ENCODE measurements at regions not wholly inside any gene's neighbourhood (a gene's known extent, or its start where the extent isn't known, plus 50 kb on each side); places are given as distances from the start of the nearest gene placed in this dataset.
"Not testable (repeated sequence)": the region's sequence is repeated elsewhere in the genome, so short reads cannot be mapped to it uniquely, and the experiment has no call there.

DNA sequence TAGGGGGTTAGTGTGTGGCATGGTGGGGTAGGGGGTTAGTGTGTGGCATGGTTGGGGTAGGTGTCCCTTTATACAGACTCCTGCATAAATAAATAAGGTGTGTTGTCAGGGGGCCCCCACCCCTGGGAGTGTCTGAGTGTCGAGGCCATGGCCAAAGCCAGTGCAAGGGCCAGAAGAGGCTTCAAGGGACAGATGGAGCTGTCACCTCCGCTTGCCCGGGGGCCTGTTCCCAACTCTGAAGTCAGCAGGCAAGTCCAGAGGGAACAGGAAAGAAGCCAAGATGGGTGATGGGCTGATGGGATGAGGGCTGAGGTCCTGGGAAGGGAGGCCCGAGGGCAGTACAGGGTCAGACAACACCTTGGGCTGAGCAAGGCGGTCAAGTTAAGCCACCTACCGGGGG, 997.8 kb downstream of the BRD1 start:
- in situ Hi-C loops (cut with MboI; ENCODE audit: low sequenced_read_pairs) = no loop called here

DNA sequence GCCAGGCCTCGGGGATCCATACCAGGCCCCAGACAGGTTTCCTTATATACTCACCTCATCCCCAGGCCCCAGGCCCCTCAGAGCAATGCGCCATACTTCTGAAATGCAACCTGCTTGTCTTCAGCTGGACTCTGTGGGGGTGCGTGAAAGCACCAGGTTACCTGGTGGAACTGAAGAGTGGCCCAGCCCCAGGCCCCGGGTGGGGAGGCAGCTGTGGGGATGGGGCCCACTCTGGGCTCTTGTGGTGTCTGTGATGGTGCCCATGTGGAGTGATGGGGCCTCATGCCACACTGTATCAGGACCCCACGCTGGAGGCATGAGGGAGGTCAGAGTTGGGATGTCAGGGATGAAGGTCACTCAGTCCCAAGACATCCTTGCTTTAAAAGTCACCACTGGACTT, 999.0 kb downstream of the BRD1 start:
- in situ Hi-C loops (cut with MboI; ENCODE audit: low sequenced_read_pairs) = no loop called here

DNA sequence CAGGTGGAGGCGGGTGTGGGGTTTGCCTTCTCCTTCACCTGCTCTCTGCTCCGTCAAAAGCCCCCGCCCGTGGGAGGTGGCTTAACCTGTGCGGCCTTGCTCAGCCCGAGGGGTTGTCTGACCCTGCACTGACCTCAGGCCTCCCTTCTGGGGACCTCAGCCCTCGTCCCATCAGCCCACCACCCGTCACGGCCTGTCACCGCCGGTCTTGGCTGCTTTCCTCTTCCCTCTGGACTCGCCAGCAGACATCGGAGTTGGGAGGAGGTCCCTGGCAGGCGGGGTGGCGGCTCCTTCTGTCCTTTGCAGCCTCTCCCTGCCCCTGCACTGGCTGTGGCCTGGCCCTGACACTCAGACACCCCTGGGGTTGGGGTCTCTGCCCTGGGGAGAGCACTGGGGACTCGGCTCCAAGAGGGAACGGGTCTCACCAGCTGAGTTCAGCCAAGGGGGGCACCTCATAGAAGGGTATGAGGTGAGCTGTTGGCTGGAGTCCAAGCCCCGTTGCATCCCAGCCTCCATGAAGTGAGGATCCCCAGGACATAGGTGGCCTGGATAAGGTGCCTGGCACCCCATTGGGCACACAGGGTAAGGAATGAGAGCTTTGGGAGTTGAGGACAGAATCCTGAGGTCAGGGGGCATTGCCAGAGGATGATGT, 999.6 kb downstream of the BRD1 start:
- in situ Hi-C loops (cut with MboI; ENCODE audit: low sequenced_read_pairs) = no loop called here

DNA sequence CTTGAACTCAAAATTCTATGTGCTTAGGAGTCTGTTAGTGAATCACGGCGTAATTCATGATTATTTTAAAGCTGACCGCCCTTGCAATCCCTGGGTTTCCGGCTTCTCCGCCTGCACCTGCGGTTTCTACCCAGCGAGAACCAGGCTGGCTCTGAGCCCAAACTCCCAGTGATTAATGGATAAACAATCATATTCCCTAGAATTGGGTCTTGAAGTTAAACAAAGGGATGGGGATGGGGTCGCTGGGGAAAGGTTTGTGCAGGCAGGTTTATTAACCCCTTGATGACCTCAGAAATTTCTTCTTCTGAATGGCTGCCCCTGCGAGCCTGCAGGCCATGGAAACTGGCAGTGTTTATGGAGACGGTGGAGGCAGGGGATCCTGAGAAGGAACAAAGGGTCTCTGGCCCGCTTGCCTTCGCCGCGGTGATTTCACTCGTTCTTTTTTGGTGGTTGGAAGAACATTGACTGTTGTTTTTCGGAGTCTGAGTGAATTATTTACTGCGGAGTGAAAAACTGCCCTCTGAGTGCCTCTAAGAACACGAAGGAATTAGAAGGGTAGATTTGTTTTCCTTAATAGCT, 1000.3 kb downstream of the BRD1 start:
- in situ Hi-C loops (cut with MboI; ENCODE audit: low sequenced_read_pairs) = no loop called here

DNA sequence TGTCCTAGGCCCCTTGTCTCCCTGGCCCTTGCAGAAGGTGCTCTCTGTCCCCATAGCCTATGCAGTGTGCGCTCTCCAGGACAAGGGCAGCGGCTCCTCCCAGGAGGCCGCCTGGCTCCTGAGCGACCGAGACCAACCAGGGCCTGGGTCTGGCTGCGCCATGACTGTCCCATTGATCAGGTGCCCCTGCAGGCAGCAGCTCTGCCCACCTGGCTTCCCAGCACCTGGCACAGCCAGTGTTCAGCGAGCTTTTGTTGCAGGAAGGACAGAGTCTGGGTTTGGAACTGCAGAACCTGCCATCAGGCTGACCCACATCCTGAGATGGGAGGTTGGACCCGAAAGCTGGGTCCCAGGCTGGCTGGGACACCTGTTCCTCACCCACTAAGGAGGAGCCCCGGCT, 1001.1 kb downstream of the BRD1 start:
- in situ Hi-C loops (cut with MboI; ENCODE audit: low sequenced_read_pairs) = no loop called here

DNA sequence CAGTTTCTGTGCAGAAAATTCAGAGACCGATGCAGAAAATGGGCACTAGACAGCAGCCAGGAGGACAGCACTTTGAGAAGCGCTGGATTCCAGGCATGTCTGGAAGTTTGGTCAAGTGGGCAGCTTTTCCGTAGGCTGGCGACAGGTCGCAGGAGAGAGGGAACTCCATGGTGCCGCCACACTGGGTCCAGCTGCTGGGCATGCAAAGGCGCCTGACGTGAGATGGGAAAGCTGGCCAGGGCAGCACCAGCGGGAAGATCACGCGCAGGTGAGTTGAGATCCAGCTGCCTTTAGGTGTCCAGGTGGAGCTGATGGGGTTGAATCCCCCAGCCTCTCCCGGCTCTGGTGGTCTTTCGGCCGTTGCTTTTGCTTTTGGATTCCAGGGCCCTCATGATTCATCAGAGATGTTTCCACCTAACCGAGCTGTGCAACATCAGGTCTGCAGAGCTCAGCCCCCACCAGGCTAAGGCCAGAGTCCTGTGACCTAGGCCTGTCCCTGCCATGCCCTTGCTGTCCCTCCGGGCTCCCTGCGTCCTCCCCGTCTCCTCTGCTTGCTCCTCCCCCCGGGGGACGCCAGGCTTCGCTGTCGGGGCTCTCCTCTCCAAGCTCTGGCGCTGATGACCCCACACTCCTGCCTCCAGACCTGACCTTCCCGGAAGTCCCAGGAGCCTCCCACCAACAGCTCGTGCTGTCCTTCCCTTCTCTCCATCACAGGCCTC, 1001.7 kb downstream of the BRD1 start:
- in situ Hi-C loops (cut with MboI; ENCODE audit: low sequenced_read_pairs) = no loop called here

DNA sequence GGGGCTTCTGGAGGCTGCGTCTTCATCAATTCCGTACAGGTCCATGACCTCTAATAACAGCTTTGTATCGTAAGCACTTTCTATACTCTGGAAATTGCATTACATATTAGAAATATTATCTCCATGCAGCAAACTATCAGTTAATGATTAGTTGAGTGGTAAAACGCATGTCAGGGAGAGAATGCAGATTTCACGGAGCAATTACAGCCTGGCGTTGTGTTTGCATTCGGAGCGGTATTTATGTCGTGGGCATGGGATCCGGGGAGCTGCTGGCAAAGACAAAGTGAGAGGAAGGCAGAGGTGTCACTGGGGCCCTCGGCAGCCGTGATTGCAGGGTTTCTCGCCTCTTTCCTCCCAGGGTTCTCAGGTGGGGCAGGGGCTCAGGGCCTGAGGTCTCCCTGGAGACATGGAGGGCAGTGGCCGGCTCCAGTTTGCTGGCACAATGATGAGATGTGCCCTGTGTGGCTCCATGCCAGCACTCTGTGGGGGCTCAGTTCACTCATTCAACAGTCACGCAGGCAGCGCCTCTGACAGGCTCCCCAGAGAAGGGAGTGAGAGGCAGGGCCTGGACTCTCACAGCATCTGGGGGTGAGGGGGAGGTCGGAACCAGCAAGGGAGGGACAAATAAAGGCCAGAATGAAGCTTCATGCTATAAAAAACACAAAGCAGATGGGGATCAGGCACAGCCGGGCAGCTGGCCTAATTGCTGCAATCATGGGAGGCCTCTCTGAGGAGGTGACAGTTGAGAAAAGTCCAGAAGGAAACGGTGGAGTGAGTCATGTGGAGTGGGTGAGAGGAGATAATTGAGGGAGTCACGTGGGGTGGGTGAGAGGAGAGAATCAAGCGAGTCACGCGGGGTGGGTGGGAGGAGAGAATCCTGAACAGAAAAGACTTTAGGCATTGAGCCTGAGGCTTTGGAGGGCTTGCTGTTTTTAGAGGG, 1002.7 kb downstream of the BRD1 start:
- in situ Hi-C loops (cut with MboI; ENCODE audit: low sequenced_read_pairs) = no loop called here

DNA sequence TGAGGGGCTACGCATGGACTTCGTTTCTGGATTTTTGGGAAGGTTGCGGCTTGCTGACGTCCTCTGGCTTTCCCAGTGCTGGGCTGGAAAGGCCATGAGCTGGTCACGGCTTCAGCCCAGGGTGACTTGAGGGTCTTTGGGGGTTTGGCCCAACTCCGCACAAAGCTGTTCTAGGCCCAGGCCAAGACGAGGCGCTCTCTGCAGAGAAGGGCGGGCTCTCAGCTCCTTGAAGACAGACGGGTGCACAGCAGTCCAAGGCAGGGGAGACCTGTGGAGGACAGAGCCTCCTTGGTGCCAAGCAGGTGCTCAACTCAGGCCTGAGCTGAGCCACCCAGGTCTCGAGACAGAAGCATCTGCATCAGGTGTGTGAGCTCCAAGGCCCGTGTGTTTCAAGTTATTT, 1003.7 kb downstream of the BRD1 start:
- in situ Hi-C loops (cut with MboI; ENCODE audit: low sequenced_read_pairs) = no loop called here

DNA sequence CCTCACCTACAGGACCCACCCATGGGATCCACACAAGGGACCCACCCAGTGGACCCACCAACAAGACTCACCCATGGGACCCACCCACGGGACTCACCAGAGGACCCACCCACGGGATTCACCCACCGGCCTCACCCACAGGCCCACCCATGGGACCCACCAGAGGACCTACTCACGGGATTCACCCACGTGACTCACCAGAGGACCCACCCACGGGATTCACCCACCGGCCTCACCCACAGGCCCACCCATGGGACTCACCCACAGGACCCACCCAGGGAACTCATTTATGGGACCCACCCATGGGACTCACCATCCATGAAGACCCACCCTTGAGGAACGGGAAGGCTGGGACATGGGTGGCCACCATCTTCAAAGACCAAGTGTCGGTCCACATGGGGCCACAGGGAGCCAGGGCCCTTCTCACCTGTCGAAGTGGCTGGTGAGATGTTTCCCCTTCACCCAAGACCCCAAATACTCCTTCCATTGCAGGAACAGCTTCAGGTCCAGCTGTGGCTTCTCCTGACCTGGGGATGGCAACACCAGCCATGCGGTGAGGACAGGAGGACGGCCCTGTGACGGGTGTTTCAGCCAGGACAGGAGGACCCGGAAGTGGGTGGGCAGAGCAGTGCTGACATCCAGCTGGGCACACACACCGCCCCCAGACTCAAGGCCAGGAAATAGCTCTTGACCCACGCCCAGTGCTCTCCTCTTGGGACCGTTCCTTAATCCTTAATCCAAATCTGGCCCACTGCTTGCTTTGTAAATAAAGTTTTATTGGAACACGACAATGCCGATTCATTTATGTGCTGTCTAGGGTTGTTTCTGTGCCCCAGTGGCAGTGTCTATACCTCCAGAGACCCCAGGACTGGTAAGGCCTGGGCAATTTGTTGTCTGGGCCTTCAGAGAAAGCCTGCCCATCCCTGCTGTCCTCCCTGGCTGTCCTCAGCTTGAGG, 1005.1 kb downstream of the BRD1 start:
- in situ Hi-C loops (cut with MboI; ENCODE audit: low sequenced_read_pairs) = no loop called here

DNA sequence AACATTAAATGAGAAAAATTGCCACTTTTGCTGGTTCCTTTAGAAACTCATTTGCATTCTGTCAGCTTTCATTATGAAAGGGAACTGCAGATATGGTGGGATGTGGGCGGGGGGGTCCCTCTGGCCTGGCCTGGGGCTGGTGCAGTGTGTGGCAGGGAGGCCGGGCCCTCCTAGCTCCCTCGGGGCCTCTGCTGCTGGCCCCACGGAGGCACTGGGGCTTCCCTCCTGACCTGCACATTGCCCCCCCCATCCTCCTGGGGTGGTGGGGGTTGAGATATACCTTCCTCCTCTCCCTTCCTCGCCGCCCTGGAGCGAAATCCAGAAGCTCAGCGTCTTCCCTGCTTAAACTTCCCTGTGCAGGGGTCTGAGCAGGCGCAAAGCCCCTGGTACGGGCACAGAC, 1005.9 kb downstream of the BRD1 start:
- in situ Hi-C loops (cut with MboI; ENCODE audit: low sequenced_read_pairs) = no loop called here

DNA sequence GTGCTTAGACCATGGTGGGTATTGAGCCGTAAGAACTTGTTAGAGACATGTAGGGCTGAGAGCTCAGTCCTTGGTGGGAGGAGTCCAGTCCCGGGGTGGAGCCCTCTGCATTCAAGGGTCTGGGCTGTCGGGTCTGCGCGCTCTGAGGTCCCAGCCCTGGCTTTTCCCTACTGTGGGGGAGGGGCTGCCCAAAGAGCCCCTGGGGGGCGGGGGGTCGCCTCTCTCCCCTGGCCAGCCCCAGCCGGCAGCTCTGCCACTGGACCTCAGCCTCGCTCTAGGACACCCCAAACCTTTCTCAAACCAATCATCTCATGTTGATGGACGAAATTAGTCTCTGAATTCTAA, 1006.4 kb downstream of the BRD1 start:
- in situ Hi-C loops (cut with MboI; ENCODE audit: low sequenced_read_pairs) = no loop called here

DNA sequence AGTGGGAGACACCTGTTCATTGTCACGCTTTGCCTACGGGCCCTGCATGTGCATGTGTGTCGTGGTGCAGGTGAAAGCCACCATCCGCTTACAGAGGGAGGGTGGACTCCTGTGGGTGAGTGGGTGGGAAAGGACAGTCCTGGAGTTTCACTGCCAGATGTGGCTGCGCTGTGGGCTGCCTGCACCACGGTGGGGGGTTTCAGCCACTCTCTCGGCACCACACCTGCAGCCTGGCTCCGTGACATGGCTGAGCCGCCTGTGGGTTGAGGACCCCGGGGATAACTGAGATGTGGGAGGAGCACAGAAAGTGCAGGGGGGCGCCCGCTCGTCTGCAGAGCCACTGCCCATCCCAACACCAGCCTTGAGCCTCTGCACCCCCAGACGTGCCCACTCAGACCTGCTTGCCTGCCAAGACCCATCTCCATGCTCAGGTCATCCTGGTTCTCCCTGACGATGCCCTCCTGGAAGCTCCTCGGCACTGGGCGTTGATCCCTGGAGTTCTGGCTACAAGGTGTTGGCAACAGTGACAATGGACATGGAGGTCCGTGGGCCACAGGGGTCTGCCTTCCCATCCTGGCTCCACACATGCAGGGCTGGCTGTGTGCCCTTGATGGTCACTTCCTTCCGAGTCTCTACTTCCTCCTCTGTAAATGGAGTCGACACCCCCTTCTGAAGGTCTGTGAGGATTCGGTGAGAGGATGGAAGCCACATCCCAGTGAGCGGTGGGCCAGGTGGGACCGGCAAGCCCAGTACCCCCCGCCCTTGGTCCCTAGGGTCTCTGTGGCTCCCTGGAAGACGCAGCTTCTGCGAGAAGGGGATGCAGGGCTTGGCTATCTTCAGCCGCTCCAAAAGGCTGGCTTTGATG, 1007.0 kb downstream of the BRD1 start:
- in situ Hi-C loops (cut with MboI; ENCODE audit: low sequenced_read_pairs) = no loop called here

DNA sequence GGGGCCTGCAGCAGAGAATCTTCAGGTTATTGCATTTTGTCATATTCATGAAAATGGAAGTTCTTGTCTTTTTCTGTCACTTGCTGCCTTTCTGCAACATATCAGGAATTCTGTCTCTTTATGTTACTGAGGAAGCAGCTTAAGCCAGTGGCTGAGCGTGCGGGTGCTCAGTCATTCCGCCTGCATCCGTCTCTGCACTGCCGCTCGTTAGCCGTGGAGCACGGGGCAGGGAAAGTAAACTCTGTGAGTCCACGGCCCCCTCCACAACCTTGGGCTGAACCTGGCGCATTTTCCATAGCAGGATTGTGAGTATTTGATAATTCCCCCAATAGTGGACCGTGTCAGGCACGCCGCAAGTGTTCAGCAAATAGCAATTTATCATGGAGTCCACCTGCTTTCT, 1007.7 kb downstream of the BRD1 start:
- in situ Hi-C loops (cut with MboI; ENCODE audit: low sequenced_read_pairs) = no loop called here

DNA sequence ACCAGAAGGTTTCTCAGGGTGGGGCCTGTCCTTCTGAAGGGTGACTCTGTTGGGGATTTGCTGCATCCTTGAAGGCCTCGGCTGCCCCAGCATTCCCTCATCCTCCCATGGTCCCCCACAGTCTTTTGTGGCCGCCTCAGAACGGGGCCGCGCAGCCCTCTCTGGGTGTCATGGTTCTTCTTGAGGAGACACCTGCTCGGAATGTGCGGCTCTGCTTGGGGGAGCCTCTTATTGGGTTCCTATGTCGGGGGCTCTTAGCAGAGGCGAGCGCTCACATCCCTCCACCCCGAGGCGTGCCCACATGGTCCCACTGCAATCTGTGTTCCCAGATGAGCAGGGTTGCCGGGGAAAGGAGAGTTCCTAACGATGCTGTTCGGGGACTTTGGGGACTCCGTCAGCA, 1008.4 kb downstream of the BRD1 start:
- in situ Hi-C loops (cut with MboI; ENCODE audit: low sequenced_read_pairs) = no loop called here

DNA sequence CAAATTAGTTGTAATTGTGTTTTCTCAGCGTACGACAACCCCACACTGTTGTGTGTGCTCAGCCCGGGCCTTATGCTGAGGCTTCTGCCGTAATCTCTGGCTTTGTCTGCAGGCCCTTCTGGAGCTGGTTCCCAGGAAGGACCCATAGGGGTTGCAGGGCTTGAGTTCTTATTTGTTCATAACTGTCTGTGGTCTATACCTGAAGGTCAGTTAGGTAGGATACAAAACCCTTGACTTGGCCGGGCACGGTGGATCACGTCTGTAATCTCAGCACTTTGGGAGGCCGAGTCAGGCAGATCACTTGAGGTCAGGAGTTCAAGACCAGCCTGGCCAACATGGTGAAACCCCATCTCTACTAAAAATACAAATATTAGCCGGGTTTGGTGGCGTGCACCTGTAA, 1010.2 kb downstream of the BRD1 start:
- in situ Hi-C loops (cut with MboI; ENCODE audit: low sequenced_read_pairs) = not testable (repeated sequence)

DNA sequence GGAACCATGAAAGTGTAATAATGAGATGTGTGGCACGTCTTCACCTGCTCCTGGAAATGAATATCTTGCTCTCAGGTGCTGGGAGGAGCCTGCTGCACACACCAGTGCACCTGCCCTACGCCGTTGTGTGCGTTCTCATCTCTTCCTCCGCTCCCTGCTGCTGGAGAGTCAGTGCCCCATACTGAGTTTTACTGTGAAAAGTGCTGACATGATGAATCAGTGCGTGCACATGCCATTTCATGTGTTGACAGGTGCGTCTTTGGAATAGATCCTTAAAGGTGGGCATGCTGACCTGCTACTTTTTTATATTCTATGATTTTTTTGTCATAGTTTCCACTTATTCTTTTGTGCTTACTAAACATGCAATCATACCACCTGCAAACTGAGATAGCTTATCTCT, 1015.8 kb downstream of the BRD1 start:
- in situ Hi-C loops (cut with MboI; ENCODE audit: low sequenced_read_pairs) = no loop called here

DNA sequence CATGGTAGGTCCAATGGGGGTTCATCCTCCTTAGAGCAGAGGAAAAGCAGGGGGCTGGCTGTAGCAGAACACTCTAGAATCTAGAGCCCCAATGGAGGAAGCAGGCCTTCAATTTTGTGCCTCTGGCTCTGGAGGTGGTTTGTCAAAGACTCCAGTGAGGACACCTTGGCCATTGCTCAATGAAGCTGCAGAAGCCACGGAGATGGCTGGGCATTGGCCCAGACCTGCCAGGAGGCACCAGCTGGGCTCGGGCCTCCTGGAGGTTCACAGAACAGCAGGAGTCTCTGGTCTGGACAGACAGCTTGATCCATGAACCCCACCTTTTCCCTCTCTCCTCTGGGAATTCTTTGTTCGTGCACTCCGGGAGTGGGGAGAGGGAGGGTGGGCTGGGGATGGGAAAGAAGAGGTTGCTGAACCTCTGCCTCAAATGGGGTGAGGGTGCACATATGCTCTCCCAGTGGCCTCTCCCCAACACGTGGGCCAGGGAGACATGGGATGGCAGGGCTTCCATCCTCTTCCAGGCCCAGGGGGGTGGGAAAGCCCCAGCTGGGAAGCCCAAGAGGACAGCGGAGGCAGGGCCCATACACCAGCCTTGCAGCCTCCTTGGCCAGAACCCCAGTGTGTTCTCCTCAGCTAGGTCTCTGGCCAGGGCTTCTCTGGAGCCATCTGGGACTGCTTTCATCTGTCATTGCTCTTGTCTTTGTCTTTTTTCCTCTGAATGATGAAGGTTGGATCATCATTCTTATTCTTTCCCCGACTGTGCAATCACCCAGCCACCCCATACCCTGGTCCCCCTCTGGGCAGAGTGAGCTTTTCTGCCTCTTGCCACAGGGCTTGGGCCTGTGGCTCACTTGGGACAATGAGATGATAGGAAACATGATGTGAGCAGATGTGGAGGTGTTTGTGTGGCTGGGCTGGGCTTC, 1019.4 kb downstream of the BRD1 start:
- in situ Hi-C loops (cut with MboI; ENCODE audit: low sequenced_read_pairs) = no loop called here

DNA sequence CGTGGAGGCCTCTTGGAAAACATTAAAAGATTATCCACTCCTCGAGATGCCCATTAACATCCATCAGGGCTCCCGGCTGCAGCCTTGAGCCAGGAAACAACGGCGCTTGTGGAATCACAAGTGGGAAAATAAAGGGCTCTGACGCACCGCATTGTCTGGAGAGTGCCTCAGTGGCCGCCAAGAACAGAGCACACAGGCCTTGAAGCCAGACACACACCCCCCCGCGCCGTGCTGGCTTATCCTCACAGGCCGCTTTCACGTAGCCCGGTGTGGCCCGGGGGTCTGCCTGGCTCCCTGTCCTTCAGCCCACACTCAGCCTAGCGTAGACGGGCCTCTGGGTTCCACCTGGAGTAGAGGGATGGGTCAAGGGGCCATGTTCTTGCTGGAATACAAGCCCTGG, 1020.5 kb downstream of the BRD1 start:
- in situ Hi-C loops (cut with MboI; ENCODE audit: low sequenced_read_pairs) = no loop called here
